ENCODE measurements at regions not wholly inside any gene's neighbourhood (a gene's known extent, or its start where the extent isn't known, plus 50 kb on each side); places are given as distances from the start of the nearest gene placed in this dataset.

DNA sequence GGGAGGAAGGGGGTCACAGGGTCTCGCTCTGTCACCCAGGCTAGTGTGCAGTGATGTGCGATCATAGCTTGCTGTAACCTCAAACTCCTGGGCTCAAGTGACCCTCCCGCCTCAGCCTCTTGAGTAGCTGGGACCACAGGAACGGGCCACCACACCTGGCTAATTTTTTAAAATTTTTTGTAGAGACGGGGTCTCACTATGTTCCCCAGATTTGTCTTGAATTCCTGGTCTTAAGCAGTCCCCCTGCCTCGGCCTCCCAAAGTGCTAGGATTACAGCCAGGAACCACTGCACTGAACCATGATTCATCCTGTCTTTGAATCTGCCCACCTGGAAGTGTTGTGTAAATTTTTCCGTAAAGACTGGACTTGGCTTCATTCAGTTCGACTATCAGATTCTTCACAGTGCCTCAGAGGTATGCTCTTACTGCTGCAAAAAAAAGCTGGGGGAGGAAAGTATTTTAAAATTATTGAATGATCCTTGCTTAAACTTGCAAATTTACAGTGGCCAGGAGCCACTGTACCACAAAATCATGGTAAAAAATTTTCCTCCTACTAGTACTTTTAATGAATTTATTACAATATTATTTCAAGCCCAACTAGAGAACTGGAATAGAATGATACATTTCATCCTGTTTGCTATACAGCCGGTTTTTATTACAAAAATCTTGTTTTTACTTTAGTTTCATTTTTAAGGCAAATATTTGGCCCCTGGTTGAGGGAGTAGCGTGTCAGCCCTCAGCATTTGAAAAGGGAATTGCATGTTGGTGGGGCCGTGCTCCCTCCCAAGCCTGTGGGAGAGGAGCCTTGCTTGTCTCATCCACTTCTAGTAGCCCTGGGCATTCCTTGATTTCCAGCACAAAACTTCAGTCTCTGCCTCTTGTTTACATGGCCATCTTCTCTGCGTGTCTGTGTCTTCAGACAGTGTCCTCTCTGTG is 202.5 kb upstream of the SGK1 start:
- no peak for DNase-seq

DNA sequence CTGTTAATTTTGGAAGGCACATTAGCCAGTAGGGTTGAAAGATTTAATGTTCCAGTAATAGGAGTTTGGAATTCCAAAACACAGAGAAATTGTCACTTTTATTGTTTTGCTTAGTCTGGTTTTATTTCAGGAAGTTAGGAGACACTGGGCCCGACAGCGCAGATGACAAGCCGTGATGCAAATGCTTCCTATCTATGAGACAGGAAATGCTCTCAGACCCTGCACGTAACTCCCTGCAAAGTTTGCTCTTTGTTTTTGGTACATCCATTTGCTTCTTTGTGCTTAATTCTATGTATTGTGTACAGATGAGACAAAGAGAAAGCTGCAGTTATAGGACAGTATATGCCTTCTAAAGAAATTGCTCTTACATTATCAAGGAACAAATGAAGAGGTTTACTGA is 201.6 kb upstream of the SGK1 start:
- no peak for DNase-seq

DNA sequence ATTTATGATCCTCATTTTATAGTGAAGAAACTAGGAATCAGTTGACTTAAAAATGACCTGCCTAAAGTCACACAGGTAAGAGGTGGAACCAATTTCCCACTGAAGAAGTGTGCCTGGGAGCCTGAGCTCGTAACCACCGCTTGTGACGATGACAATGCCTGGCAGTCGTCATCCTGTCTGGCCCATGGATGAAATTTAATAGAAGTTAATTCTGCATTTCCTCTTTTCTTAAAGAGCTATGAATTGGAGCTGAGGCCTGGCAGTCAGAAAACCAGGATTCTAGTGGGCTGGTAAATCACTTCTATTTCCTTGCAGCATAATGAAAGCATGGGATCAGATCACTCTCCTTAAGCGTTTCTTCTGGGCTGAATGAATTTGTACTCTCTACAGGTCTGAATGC is 200.0 kb upstream of the SGK1 start:
- DNase-seq: no peak

DNA sequence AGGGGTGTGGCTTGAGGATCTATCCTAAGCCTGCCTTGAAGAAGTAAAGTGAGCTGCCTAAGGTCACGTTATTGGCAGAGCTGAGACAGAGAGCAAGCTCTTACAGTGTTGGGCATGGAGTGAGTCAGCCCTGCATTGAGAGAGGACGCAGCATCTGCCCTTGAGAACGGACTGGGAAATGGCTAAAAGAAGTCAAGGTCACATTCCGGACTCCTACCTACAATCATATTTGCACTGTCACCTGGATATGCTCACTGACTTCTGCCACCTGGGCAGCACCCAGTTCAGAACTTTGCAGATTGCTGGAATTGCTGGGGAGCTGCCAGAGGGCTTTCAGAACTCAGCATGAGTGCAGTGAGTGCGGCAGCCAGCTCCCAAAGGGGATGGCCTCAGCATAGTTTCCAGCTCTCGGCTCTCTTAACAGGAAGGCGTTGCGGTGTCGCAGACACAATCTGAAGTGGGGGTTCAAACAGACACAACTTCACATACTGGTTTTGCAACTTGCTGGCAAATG is 199.3 kb upstream of the SGK1 start:
- DNase-seq: peak; percentile 73

DNA sequence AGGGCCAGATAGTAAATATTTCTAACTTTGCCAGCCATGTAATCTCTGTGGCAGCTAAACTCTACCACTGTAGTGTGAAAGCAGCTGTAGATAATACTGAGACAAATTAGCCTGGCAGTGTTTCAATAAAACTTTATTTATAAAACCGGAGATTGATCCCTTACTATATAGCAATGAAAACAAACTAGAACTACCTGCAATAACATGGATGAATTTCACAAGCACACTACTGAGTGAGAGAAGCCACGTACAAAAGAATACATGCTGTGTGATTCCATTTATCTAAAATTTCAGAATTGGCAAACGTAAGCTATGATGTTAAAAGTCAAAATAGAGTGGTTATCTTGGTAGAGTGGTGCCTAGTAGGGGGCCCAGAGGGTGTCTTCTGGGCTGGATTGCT is 198.7 kb upstream of the SGK1 start:
- DNase-seq: no peak

DNA sequence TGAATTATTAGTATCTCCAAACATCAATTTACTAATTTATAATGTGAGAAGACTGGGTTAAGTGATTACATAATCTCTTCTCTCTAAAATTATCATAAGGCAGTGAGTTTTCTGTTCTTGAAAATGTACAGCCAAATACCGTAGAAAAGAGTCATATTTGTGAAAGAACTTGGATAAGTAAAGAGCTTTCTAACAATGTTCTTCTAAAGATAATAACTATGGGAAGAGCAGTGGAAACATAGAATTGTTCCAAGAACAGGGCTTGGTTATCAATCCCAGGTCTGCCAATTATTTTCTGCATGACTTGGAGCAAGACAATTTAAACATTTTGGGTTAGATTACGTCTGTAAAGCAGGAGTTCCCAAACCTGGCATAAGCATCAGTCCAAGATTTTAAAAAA is 198.1 kb upstream of the SGK1 start:
- DNase-seq: no peak

DNA sequence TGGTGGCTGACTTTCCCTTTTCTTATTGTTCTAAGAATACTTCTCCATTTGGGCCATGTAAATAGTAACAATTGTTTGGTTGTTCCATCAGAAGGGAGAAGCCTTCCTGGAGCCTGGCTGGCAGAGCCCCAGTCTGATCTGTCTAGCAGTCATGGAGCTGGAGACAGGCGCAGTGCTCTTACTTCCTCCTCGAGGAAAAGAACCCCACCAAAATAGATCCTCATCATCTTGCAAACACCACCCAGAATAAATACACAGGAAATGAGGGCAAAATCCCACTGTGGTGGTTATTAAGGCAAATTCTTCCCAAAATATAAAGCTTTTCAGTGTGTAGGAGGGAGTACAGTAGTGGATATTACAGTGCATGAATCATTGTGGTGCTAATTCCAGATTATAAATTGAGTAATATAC is 195.1 kb upstream of the SGK1 start:
- DNase-seq: no peak

DNA sequence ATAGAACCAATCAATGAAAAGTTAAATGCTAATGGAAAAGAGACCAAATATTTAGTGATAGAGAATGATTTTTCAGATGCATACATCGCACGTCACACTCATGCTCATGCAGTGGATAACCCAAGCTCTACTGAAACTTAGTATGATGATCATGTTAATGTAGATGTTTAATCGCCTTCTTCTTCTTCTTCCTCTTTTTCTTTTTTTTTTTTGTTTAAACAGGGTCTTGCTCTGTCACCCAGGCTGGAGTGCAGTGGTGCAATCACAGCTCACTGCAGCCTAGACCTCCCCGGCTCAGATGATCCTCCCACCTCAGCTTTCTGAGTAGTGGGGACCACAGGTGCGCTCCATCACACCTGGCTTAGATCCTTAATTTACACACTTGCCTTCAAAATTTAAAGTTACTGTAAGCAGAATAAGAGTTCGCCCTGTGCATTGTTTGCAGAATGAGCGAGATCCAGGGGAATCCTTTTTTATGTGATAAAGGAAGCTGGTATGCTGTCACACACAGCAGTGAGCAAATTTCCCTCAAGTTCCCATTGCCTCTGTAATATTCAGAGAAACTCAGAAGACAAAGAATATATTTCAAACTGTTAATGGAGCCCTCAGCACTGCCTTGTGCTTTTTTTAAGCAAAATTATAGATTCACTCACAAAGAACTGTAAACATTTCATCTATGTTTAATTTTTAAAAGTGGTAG is 194.2 kb upstream of the SGK1 start:
- DNase-seq: no peak

DNA sequence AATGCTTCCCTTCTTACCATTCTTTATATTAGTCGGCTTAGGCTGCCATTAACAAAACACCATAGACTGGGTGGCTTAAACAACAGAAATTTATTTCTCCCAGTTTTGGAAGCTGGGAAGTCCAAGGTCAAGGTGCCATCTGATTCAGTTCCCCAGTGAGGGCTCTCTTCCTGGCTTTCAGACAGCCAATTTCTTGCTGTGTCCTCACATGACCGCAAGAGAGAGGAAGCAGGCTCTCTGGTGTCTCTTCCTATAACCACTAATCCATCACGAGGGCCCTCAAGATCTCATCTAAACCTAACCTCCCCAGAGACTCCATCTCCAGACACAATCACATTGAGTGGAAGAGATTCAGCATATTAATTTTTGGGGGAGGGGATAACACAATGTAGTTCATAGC is 193.0 kb upstream of the SGK1 start:
- no peak for DNase-seq

DNA sequence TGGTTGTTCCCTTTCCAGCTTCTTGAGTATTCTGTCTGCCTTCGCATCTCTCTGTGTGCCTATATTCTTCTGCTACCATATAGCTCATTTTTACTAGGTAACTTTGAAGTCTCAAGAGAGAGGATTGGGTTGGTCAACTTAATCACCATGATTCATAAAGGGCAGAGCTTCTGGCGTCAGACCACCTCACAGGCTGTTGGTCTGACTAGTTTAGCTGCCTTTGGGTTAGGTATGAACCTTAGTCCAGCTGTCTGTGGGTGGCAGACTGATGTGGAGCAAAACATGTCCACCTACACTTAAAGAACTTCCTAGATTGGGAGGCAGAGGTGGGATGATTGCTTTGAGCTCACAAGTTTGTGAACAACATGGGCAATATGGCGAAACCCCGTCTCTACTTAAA is 192.2 kb upstream of the SGK1 start:
- DNase-seq: no peak

DNA sequence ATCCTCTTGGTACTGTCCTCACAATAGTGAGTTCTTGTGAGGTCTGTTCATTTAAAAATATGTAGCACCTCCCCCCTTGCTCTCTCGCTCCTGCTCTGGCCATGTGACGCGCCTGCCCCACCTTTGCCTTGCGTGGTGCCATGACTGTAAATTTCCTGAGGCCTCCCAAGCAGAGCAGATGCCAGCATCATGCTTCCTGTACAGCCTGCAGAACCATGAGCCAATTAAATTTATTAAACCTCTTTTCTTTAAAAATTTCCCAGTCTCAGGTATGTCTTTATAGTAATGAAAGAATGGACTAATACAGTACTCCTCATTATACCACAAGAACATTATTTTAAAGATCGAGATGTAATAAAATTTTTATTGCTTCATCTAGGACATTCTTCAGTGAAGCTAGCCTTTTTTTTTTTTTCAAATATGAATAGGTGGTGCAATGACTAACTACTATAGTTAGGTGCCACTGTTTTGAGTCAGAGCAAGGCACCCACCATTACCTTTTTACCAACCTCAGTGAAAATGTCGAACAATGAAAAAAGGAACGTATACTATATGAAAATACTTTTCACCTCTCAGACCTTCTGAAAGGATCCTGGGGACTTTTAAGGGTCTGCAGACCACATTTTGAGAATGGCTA is 191.1 kb upstream of the SGK1 start:
- no peak for DNase-seq

DNA sequence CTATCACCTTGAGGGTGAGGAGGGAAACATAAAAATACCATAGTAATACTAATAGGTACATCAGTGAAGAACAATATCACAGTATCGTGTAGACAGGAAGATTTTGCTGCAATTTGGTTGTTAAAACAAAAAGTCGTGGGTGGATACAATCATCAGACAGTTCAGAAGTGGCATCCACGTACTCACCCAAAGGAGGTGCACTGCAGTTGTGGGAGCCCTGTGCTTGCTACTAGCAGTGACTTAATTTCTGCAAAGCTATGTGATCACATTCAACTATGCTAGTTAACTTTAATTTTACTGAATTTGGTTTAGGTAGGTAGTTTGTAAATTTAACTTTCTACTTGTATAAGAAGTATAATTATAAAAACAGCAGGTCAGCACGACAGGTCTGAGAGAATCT is 188.2 kb upstream of the SGK1 start:
- DNase-seq: no peak

DNA sequence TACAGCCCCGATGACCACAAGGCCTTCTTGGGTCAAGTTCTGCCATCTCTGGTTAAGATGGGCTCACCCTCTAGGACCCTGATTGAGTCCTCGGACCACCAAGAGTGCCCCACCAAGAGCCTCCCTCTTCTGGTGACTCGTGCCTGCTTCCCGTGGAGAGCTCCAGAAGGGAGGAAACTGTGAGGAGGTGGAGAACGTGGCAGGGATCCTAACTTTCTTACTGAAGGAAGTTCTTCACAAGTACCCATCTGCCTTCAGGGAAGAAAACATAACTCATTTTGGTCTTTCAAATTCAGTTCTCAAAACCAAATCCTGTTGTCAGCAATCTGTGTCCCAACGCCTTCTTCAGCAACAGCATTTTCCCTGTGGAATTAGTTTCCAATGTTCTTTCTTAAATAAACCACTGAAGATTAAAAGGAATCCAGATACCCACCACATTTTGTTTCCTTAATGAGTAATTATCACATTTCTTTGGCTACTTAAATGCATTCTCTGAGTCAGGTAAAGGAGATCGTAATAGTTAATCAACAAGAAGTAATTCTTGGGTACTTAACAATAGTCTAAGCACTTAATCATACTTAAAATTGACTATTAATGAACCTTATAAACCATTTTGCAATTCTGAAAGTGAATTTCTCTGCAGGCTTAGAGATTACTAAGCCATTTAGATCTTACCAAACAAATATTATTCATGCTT is 185.8 kb upstream of the SGK1 start:
- no peak for DNase-seq

DNA sequence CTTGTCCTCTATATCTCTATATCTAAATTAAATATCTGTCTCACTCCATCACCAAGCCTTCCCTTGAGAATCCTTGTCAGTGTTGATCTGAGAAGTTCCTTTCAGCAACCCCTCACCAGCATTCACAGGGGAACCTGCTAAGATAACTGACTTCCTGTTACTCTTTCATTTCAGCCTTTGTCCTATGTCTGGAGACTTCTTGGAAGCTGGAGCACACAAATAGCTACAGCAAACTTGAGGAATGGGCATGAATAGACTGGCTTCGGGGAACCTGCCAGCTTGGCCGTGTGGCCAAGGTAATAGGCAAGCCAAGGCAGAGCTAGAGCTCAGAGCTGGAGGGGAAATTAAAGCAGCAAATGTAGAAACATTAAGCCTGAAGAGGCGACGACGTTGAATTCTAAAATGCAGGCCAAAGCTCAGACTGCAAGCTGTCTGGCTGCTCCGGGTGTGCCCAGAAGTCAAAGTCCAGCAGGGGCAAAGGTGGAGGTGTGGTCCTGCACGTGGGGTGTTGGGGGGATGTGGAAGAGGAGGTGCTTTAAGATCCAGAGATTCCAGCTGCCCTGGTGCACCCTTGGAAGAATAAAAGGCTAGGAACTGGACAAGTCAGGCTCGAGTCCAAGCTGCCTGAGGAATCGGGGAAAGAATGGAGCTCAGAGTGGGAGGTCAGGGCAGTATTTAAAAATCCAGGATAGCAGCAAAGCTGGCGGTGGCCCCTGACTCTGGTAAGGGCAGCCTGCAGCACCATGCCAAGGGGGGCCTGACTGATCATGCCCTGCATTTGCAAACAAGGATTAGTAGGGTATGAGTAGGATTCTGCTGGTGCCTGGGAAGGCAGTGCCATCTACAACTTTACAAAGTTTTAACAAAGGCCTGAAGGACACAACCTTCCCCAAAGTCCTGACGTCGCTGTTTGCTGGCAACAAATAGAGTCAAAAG is 185.0 kb upstream of the SGK1 start:
- DNase-seq: no peak

DNA sequence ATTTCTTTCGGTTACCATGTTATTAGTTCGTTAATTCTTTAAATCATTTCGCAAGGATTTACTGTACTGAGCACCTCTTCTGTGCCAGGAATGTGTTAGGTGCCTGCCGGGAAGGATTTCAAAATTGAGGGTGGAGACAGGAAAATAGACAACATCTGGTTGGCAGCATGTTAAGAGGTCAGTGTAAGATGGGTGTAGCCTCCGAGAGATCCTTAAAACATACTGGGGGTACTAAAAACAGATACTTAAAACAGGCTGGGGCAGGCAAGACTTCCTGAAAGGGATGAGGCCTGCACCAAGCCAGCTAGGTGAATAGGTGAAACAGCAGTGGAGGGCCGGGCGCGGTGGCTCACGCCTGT is 178.0 kb upstream of the SGK1 start:
- DNase-seq: no peak

DNA sequence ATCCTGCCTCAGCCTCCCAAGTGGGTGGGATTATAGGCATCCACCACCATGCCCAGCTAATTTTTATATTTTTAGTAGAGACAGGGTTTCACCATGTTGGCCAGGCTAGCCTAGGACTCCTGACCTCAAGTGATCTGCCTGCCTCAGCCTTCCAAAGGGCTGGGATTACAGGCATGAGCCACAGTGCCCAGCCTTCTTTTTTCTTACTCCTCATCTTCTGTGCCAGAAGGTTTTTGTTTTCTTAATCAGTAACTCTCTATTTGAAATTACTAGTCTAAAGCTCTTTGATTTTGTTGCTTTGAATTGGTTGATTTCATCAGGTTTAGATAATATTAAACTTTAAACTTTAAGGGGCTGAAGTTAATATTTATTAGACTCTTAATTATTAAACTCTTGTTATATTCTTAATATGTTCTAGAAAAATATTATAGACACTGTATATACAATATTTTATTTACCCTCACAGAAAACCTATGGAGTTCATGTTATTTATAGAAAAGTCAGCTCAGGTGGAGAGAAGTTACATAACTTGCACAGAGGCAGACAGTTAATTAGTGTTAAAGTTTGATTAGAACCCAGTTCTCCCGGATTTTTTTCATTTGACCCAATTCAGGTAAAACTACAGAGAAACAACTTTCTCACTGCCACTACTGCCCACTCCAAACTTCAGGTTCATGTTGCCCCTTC is 177.4 kb upstream of the SGK1 start:
- no peak for DNase-seq

DNA sequence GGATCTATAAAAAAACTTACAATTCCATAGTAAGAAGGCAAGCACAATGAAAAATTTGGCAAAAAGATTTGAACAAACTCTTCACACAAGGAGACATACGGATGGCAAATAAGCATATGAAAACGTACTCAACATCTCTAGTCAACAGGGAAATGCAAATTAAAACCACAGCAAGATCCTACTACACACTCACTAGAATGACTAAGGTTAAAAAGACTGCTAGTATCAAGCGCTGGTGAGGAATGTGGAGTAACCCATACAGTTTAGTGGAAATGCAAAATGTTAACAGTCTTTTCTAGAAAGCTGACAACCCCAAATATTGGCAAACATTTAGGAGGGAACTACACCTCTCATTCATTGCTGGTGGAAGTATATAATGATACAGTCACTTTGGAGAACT is 175.9 kb upstream of the SGK1 start:
- no peak for DNase-seq

DNA sequence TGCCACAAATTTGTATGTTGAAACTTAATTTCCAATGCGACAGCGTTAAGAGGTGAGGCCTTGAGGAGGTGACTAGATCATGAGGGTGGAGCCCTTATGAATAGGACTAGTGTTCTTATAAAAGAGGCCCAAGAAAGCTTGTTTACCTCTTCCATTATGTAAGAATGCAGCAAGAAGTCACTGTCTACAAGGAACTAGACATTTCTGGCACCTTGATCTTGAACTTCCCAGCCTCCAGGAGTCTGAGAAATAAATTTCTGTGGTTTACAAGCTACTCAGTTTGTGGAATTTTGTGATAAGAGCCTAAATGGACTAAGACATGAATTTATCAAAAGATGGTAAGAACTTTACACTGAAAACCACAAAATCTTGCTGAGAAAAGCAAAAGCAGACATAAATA is 173.6 kb upstream of the SGK1 start:
- DNase-seq: no peak

DNA sequence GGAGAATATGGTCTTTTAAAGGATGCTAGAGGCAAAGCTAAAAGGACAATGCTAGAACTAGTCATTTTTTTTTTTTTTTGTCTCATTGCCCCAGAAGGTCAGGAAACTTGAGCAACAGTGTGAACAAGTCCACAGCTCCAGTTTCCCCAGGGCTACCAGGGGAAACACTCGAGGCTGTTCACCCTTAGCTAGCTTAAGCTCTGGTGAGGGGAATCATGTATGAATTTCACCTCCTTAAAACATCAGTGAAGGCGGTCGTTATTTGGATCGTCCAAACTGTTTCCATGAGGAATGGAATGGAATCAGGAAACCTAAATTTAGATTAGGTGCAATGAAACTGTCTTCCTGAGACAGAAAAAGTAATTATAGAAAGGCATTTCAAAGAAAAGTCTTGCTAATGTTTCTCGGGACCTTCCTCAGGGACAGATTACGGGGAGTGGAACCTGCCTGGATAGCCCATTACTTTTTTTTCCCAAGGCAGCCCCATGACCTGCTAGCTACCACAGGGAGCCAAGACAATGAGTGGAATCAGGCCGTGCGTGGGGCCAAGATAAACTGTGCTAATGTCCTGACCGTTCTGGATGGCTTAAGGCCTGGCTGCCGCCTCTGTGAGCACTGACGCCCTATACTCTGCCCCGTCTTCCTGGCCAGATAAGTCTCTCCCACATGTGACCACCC is 164.8 kb upstream of the SGK1 start:
- DNase-seq: no peak

DNA sequence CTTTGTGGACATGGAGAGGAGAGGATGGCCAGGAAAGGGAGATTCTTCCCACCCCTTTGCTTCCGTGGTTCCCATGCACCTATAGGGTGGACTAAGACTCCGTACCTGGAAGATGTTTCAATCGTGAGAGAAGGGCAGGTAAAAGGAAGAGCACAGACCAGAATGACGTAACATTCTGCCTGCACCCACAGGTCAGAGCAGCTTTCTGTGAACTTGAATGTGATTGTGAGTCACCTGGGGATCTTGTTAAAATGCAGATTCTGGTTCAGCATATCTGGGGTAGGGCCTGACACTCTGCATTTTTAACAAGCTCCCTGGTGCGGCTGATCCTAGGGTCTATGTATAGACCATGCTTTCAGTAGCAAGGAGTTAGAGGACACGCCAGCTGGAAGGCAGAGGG is 164.1 kb upstream of the SGK1 start:
- no peak for DNase-seq

DNA sequence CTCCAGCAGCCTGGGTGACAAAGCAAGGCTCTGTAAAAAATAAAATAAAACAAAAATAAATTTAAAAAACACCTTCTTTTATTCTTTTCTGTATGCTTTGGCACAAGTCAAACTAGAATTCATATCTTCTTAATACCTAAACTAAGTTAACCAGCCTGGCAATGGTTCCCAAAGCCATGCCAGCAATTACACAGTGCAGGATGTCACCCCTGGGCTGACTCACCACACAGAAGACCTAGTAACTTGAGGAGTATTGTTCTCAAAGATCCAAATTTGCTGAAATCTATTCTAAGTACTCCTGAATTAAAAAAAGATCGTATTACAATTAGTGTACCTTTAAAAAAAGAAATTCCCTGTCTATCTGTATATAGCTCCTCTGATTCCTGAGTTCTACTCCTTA is 162.7 kb upstream of the SGK1 start:
- DNase-seq: no peak

Data from right forelimb (tissue), 1 donor.